Lower lobe of right lung (tissue), 2 donors: ENCODE measurements at regions not wholly inside any gene's neighbourhood (a gene's known extent, or its start where the extent isn't known, plus 50 kb on each side); places are given as distances from the start of the nearest gene placed in this dataset.

Source experiments
- ATAC-seq, 2 donors: fragments of 200-7000 bp; cut with Tn5 transposase; one replicate each; pipeline ENCODE4 v1.9.1; 2020 to 2022; ENCODE audit warnings: mild to moderate bottlenecking in 2 of 2, moderate library complexity in 2 of 2
- DNase-seq: peaks from one replicate; pipeline ENCODE4 v3.0.0-alpha.2; 2020
- H3K27ac ChIP-seq: fragments of 200-600 bp; one replicate; pipeline ENCODE4 v1.8.0; 2022
- H3K27me3 ChIP-seq: fragments of 200-600 bp; one replicate; pipeline ENCODE4 v1.8.0; 2022; ENCODE audit warnings: low read depth
- H3K36me3 ChIP-seq: fragments of 200-600 bp; one replicate; pipeline ENCODE4 v1.8.0; 2022; ENCODE audit warnings: mild to moderate bottlenecking
- H3K4me1 ChIP-seq: fragments of 200-600 bp; one replicate; pipeline ENCODE4 v1.8.0; 2022
- H3K4me3 ChIP-seq: fragments of 200-600 bp; one replicate; pipeline ENCODE4 v1.8.0; 2022; ENCODE audit warnings: mild to moderate bottlenecking
- H3K9me3 ChIP-seq: fragments of 200-600 bp; one replicate; pipeline ENCODE4 v1.8.0; 2022
- CTCF ChIP-seq: fragments of 200-600 bp; IDR thresholded peaks from one replicate; pipeline ENCODE4 v1.8.0; 2022; ENCODE audit warnings: antibody characterized with exemption, mild to moderate bottlenecking
- intact Hi-C: fragments of 100-400 bp; cut with DNase I; formaldehyde crosslinking; loops from one replicate; pipeline ENCODE4 v1.11.0; 2022
- donor health status: DM: no; HTN: yes; CAD: no; lungs with severe emphysema.

- Histone ChIP-seq H3K9me3 (no peaks in the 10 kb centered on the region), H3K4me1 (peaks cover 3% of the 10 kb centered on the region), H3K27ac (no peak overlapping the region), H3K27me3 (no peaks in the 10 kb centered on the region), H3K36me3 (no peaks in the 10 kb centered on the region), H3K4me3 (no peak overlapping the region)
- intact Hi-C loops = no loop called here
- TF ChIP-seq CTCF = no peak
- ATAC-seq (no peak), DNase-seq (no peak)
Observed at GRCh38 chr16:65663774-65664173, 541.9 kb upstream of the CDH11 start.

- H3K4me3 ChIP-seq = no peak overlapping the region
- DNase-seq (no peak), ATAC-seq (no peak)
- no peaks in the 10 kb centered on the region for H3K27me3 ChIP-seq
- H3K27ac ChIP-seq = no peak overlapping the region
- no peak for TF ChIP-seq CTCF
- H3K9me3 ChIP-seq = no peaks in the 10 kb centered on the region
- peaks cover 6% of the 10 kb centered on the region for H3K4me1 ChIP-seq
- intact Hi-C loops = no loop called here
- no peaks in the 10 kb centered on the region for H3K36me3 ChIP-seq
Observed at GRCh38 chr16:65662256-65662655, 540.4 kb upstream of the CDH11 start.

GRCh38 chr16:65661558-65661957 is 539.7 kb upstream of the CDH11 start:
- intact Hi-C loops = no loop called here
- ATAC-seq (no peak), DNase-seq (no peak)
- no peaks in the 10 kb centered on the region for H3K27me3 ChIP-seq
- peaks cover 6% of the 10 kb centered on the region for H3K4me1 ChIP-seq
- no peak overlapping the region for H3K4me3 ChIP-seq
- H3K27ac ChIP-seq = no peak overlapping the region
- H3K36me3 ChIP-seq = no peaks in the 10 kb centered on the region
- no peaks in the 10 kb centered on the region for H3K9me3 ChIP-seq
- no peak for TF ChIP-seq CTCF

GRCh38 chr16:65660390-65660789 is 538.5 kb upstream of the CDH11 start:
- no peak for TF ChIP-seq CTCF
- Histone ChIP-seq H3K27me3 (no peaks in the 10 kb centered on the region), H3K4me3 (no peak overlapping the region), H3K36me3 (no peaks in the 10 kb centered on the region), H3K9me3 (no peaks in the 10 kb centered on the region), H3K4me1 (peaks cover 6% of the 10 kb centered on the region), H3K27ac (no peak overlapping the region)
- intact Hi-C loops = no loop called here
- DNase-seq = no peak
- no peak for ATAC-seq

- intact Hi-C loops = no loop called here
- no peak for ATAC-seq
- Histone ChIP-seq H3K9me3 (no peaks in the 10 kb centered on the region), H3K27me3 (no peaks in the 10 kb centered on the region), H3K36me3 (no peaks in the 10 kb centered on the region), H3K4me1 (peaks cover 6% of the 10 kb centered on the region), H3K27ac (no peak overlapping the region), H3K4me3 (no peak overlapping the region)
- TF ChIP-seq CTCF = no peak
- DNase-seq = no peak
Observed at GRCh38 chr16:65659758-65660157, 537.9 kb upstream of the CDH11 start.

GRCh38 chr16:65658787-65659220 is 536.9 kb upstream of the CDH11 start:
- intact Hi-C loops = no loop called here
- no peak overlapping the region for H3K4me3 ChIP-seq
- H3K27me3 ChIP-seq = no peaks in the 10 kb centered on the region
- DNase-seq (no peak), ATAC-seq (peak in 1 of 2 donors; percentile 37)
- TF ChIP-seq CTCF = no peak
- no peak overlapping the region for H3K27ac ChIP-seq
- no peaks in the 10 kb centered on the region for H3K9me3 ChIP-seq
- peaks cover 6% of the 10 kb centered on the region for H3K4me1 ChIP-seq
- H3K36me3 ChIP-seq = no peaks in the 10 kb centered on the region
